ENCODE measurements at regions not wholly inside any gene's neighbourhood (a gene's known extent, or its start where the extent isn't known, plus 50 kb on each side); places are given as distances from the start of the nearest gene placed in this dataset.

- no peak for DNase-seq
Measured at GRCh38 chr14:59075506-59075905, 113.0 kb upstream of the DAAM1 start.

- no peak for DNase-seq
Measured at GRCh38 chr14:59081720-59082119, 106.7 kb upstream of the DAAM1 start.

GRCh38 chr14:59085207-59085739, 103.2 kb upstream of the DAAM1 start:
- DNase-seq = no peak

GRCh38 chr14:59086241-59086882, 102.1 kb upstream of the DAAM1 start:
- DNase-seq = no peak

- no peak for DNase-seq
Measured at GRCh38 chr14:59087240-59087639, 101.2 kb upstream of the DAAM1 start.

GRCh38 chr14:59087711-59088110, 100.8 kb upstream of the DAAM1 start:
- DNase-seq = no peak

GRCh38 chr14:59090572-59090971, 97.9 kb upstream of the DAAM1 start:
- no peak for DNase-seq

- no peak for DNase-seq
Measured at GRCh38 chr14:59091404-59091803, 97.1 kb upstream of the DAAM1 start.

- no peak for DNase-seq
Measured at GRCh38 chr14:59091976-59092375, 96.5 kb upstream of the DAAM1 start.

GRCh38 chr14:59093902-59094301, 94.6 kb upstream of the DAAM1 start:
- DNase-seq = no peak

- DNase-seq = no peak
Measured at GRCh38 chr14:59096303-59096702, 92.2 kb upstream of the DAAM1 start.

- no peak for DNase-seq
Measured at GRCh38 chr14:59097681-59098080, 90.8 kb upstream of the DAAM1 start.

- DNase-seq = no peak
Measured at GRCh38 chr14:59098377-59098776, 90.1 kb upstream of the DAAM1 start.

GRCh38 chr14:59100205-59100604, 88.3 kb upstream of the DAAM1 start:
- no peak for DNase-seq

- DNase-seq = no peak
Measured at GRCh38 chr14:59101476-59101875, 87.0 kb upstream of the DAAM1 start.

GRCh38 chr14:59103396-59103795, 85.1 kb upstream of the DAAM1 start:
- DNase-seq = no peak

- no peak for DNase-seq
Measured at GRCh38 chr14:59107819-59108218, 80.6 kb upstream of the DAAM1 start.

- no peak for DNase-seq
Measured at GRCh38 chr14:59116984-59117415, 71.5 kb upstream of the DAAM1 start.

- DNase-seq = no peak
Measured at GRCh38 chr14:59117754-59118528, 70.5 kb upstream of the DAAM1 start.

GRCh38 chr14:59120921-59121320, 67.5 kb upstream of the DAAM1 start:
- DNase-seq = no peak

- no peak for DNase-seq
Measured at GRCh38 chr14:59123531-59123930, 64.9 kb upstream of the DAAM1 start.

GRCh38 chr14:59123975-59124374, 64.5 kb upstream of the DAAM1 start:
- DNase-seq = no peak

- no peak for DNase-seq
Measured at GRCh38 chr14:59125156-59125555, 63.3 kb upstream of the DAAM1 start.

- peak; percentile 66 for DNase-seq
Measured at GRCh38 chr14:59126714-59127436, 61.6 kb upstream of the DAAM1 start.

Measured in CD4-positive, alpha-beta T cell treated with Interleukin-12 subunit alpha and Interleukin-12 subunit beta, for 1 hour (primary cell).